ENCODE measurements at regions not wholly inside any gene's neighbourhood (a gene's known extent, or its start where the extent isn't known, plus 50 kb on each side); places are given as distances from the start of the nearest gene placed in this dataset.
"Not testable (repeated sequence)": the region's sequence is repeated elsewhere in the genome, so short reads cannot be mapped to it uniquely, and the experiment has no call there.

GRCh38 chr13:80499536-80500290, 158.8 kb upstream of the SPRY2 start:
- no peak for DNase-seq (ENCODE audit: low spot score)

GRCh38 chr13:80498433-80498832, 157.5 kb upstream of the SPRY2 start:
- DNase-seq (ENCODE audit: low spot score): no peak

GRCh38 chr13:80497978-80498377, 157.1 kb upstream of the SPRY2 start:
- DNase-seq (ENCODE audit: low spot score): no peak

- DNase-seq (ENCODE audit: low spot score): no peak
Observed at GRCh38 chr13:80497439-80497838, 156.5 kb upstream of the SPRY2 start.

GRCh38 chr13:80496721-80497397, 155.9 kb upstream of the SPRY2 start:
- DNase-seq (ENCODE audit: low spot score): no peak

GRCh38 chr13:80490491-80490943, 149.6 kb upstream of the SPRY2 start:
- not testable (repeated sequence) for DNase-seq (ENCODE audit: low spot score)

GRCh38 chr13:80486402-80486801, 145.5 kb upstream of the SPRY2 start:
- DNase-seq (ENCODE audit: low spot score): no peak

- DNase-seq (ENCODE audit: low spot score): no peak
Observed at GRCh38 chr13:80483157-80483556, 142.2 kb upstream of the SPRY2 start.

GRCh38 chr13:80481588-80481987, 140.7 kb upstream of the SPRY2 start:
- no peak for DNase-seq (ENCODE audit: low spot score)

GRCh38 chr13:80477661-80478443, 136.9 kb upstream of the SPRY2 start:
- no peak for DNase-seq (ENCODE audit: low spot score)

- no peak for DNase-seq (ENCODE audit: low spot score)
Observed at GRCh38 chr13:80476953-80477352, 136.0 kb upstream of the SPRY2 start.

- no peak for DNase-seq (ENCODE audit: low spot score)
Observed at GRCh38 chr13:80475718-80476117, 134.8 kb upstream of the SPRY2 start.

- DNase-seq (ENCODE audit: low spot score): no peak
Observed at GRCh38 chr13:80473695-80474094, 132.8 kb upstream of the SPRY2 start.

- DNase-seq (ENCODE audit: low spot score): no peak
Observed at GRCh38 chr13:80469853-80470381, 129.0 kb upstream of the SPRY2 start.

GRCh38 chr13:80469105-80469852, 128.4 kb upstream of the SPRY2 start:
- DNase-seq (ENCODE audit: low spot score): no peak

GRCh38 chr13:80465321-80465720, 124.4 kb upstream of the SPRY2 start:
- no peak for DNase-seq (ENCODE audit: low spot score)

- no peak for DNase-seq (ENCODE audit: low spot score)
Observed at GRCh38 chr13:80463673-80464352, 122.9 kb upstream of the SPRY2 start.

- DNase-seq (ENCODE audit: low spot score): no peak
Observed at GRCh38 chr13:80462567-80462966, 121.6 kb upstream of the SPRY2 start.

- no peak for DNase-seq (ENCODE audit: low spot score)
Observed at GRCh38 chr13:80462037-80462436, 121.1 kb upstream of the SPRY2 start.

GRCh38 chr13:80458543-80458942, 117.6 kb upstream of the SPRY2 start:
- DNase-seq (ENCODE audit: low spot score): no peak

- DNase-seq (ENCODE audit: low spot score): no peak
Observed at GRCh38 chr13:80454245-80454644, 113.3 kb upstream of the SPRY2 start.
